Trophoblast cell (in vitro differentiated cells and primary cell): ENCODE measurements at regions not wholly inside any gene's neighbourhood (a gene's known extent, or its start where the extent isn't known, plus 50 kb on each side); places are given as distances from the start of the nearest gene placed in this dataset.
A peak's percentile ranks its signal among the peaks of the same experiment; 100 is the strongest.

Experiments used
- DNase-seq, 2 donors: peaks; one replicate each; pipeline ENCODE4 v3.0.0-alpha.2; 2016
- H2AFZ ChIP-seq: 2 replicates; pipeline ENCODE4 v1.6.1; 2013; ENCODE audit warnings: low read length, moderate library complexity, mild to moderate bottlenecking; ENCODE audit not compliant: insufficient read depth, poor library complexity
- H2AK5ac ChIP-seq: 2 replicates; pipeline ENCODE4 v1.6.1; 2013; ENCODE audit warnings: mild to moderate bottlenecking, low read length
- H2BK120ac ChIP-seq: 2 replicates; pipeline ENCODE4 v1.6.1; 2013; ENCODE audit warnings: low read length, mild to moderate bottlenecking, moderate library complexity; ENCODE audit not compliant: insufficient read depth, poor library complexity
- H2BK12ac ChIP-seq: 2 replicates; pipeline ENCODE4 v1.6.1; 2013; ENCODE audit warnings: mild to moderate bottlenecking, low read length, moderate library complexity
- H2BK5ac ChIP-seq: 2 replicates; pipeline ENCODE4 v1.6.1; 2013; ENCODE audit warnings: low read length, low read depth, moderate library complexity, mild to moderate bottlenecking; ENCODE audit not compliant: poor library complexity
- H3K14ac ChIP-seq: 2 replicates; pipeline ENCODE4 v1.6.1; 2013; ENCODE audit warnings: mild to moderate bottlenecking, low read length
- H3K18ac ChIP-seq: 2 replicates; pipeline ENCODE4 v1.6.1; 2013; ENCODE audit warnings: mild to moderate bottlenecking, low read length
- H3K23ac ChIP-seq: 2 replicates; pipeline ENCODE4 v1.6.1; 2013; ENCODE audit warnings: low read length
- H3K27ac ChIP-seq: 2 replicates; pipeline ENCODE4 v1.5.1; 2013; ENCODE audit warnings: low read depth, mild to moderate bottlenecking, inconsistent platforms, low read length, moderate library complexity
- H3K27me3 ChIP-seq: 2 replicates; pipeline ENCODE4 v1.6.1; 2013; ENCODE audit warnings: inconsistent platforms, mild to moderate bottlenecking, low read length, moderate library complexity; ENCODE audit not compliant: insufficient read depth
- H3K36me3 ChIP-seq, 2 experiments: 1 replicate in 1 of 2; 2 replicates in 1 of 2; pipeline ENCODE4 v1.6.1; 2013; ENCODE audit warnings: low read length in 2 of 2, mild to moderate bottlenecking in 2 of 2, moderate library complexity in 1 of 2; ENCODE audit not compliant: insufficient read depth in 2 of 2, control insufficient read depth in 1 of 2
- H3K4ac ChIP-seq: 2 replicates; pipeline ENCODE4 v1.6.1; 2013; ENCODE audit warnings: low read depth, mild to moderate bottlenecking, low read length, moderate library complexity
- H3K4me1 ChIP-seq, 2 experiments: 1 replicate in 1 of 2; 2 replicates in 1 of 2; pipeline ENCODE4 v1.6.1; 2013; ENCODE audit warnings: low read length in 2 of 2, mild to moderate bottlenecking in 2 of 2, moderate library complexity in 1 of 2; ENCODE audit not compliant: insufficient read depth in 2 of 2, control insufficient read depth in 1 of 2
- H3K4me2 ChIP-seq: 2 replicates; pipeline ENCODE4 v1.6.1; 2013; ENCODE audit warnings: inconsistent platforms, mild to moderate bottlenecking, low read length, moderate library complexity
- H3K4me3 ChIP-seq: 2 replicates; pipeline ENCODE4 v1.5.1; 2013; ENCODE audit warnings: mild to moderate bottlenecking, low read depth, low read length, inconsistent platforms
- H3K79me1 ChIP-seq: one replicate; pipeline ENCODE4 v1.6.1; 2013; ENCODE audit warnings: low read length
- H3K79me2 ChIP-seq: 2 replicates; pipeline ENCODE4 v1.6.1; 2013; ENCODE audit warnings: low read length, mild to moderate bottlenecking; ENCODE audit not compliant: control insufficient read depth, insufficient read depth, poor library complexity
- H3K9ac ChIP-seq: 2 replicates; pipeline ENCODE4 v1.6.1; 2013; ENCODE audit warnings: mild to moderate bottlenecking, low read length
- H3K9me3 ChIP-seq: 2 replicates; pipeline ENCODE4 v1.6.1; 2013; ENCODE audit warnings: low read depth, mild to moderate bottlenecking, control low read depth, inconsistent platforms, low read length; ENCODE audit not compliant: insufficient read depth
- H4K12ac ChIP-seq: 2 replicates; pipeline ENCODE4 v1.6.1; 2013; ENCODE audit warnings: low read depth, mild to moderate bottlenecking, low read length, moderate library complexity
- H4K8ac ChIP-seq: 2 replicates; pipeline ENCODE4 v1.6.1; 2013; ENCODE audit warnings: low read depth, mild to moderate bottlenecking, low read length, moderate library complexity
- H4K91ac ChIP-seq: one replicate; pipeline ENCODE4 v1.6.1; 2013; ENCODE audit warnings: low read depth, mild to moderate bottlenecking, low read length, moderate library complexity
- WGBS: extraction: QIAGEN DNeasy Blood & Tissue Kit; methylation state at CpG from one replicate; pipeline ENCODE4 v1.1.7; 2013; ENCODE audit warnings: missing lambda C conversion rate; ENCODE audit not compliant: insufficient read length, insufficient coverage; ENCODE audit errors: extremely low coverage; 5-methylcytosine and 5-hydroxymethylcytosine counted together

DNA sequence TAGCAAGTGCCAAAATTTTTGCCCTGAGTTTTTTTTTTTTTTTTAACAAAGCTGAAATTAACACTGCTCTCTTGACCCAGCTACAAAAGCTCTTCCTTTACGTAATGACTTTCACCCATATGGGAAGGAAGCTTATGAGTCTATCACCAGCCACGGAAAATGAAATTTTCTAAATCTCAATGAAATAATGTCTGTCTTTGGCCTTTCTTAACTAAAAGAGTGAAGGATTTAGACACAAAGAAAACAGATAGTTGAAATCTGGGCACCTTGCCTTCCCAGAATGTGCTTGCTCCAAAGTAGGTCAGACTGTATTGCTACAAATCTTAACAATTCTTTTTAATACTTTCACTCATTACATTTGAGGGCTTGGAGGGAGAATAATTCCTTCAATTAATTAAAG lies 180.8 kb upstream of the MGAT5 start:
- Histone ChIP-seq H4K8ac (no peak overlapping the region), H3K27ac (no peak overlapping the region), H3K9me3 (peaks cover 5% of the 10 kb centered on the region), H3K27me3 (no peaks in the 10 kb centered on the region), H2BK12ac (no peak overlapping the region), H4K12ac (no peak overlapping the region), H3K14ac (no peak overlapping the region), H3K79me2 (no peaks in the 10 kb centered on the region), H3K23ac (no peak overlapping the region), H3K4me2 (no peak overlapping the region), H3K4ac (no peak overlapping the region), H3K9ac (no peak overlapping the region), H3K4me1 (no peaks in the 10 kb centered on the region), H3K18ac (no peak overlapping the region), H4K91ac (no peak overlapping the region), H3K79me1 (no peaks in the 10 kb centered on the region), H2BK5ac (no peak overlapping the region), H3K36me3 (no peaks in the 10 kb centered on the region), H2AK5ac (no peak overlapping the region), H3K4me3 (no peak overlapping the region), H2BK120ac (no peak overlapping the region), H2AFZ (no peak overlapping the region)
- WGBS: no CpG with 5 or more reads among the region's 2 CpGs
- no peak for DNase-seq

DNA sequence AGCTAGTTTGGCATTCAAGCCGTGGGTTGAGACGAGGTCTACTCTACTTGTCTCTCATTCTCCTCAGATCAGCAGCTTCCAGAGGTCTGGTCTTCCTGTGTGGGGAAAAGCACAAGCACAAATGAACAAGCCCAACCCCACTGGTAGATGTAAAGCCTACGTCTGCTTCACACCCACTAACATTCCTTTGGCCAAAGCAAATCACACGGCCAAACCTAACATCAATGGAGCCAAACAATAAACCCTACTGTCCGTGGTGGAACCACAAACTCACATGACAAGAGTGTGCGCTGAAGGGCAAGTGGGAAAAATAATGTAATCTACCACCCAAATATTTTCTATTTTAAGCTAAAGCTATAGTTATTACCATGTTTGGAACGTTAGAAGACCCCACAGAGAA lies 179.3 kb upstream of the MGAT5 start:
- H3K23ac ChIP-seq: no peak overlapping the region
- no peak overlapping the region for H2BK12ac ChIP-seq
- H3K79me2 ChIP-seq: no peaks in the 10 kb centered on the region
- peaks cover 5% of the 10 kb centered on the region for H3K9me3 ChIP-seq
- no peak overlapping the region for H3K4ac ChIP-seq
- H3K27ac ChIP-seq: no peak overlapping the region
- H2BK5ac ChIP-seq: no peak overlapping the region
- H3K36me3 ChIP-seq: no peaks in the 10 kb centered on the region
- H3K4me1 ChIP-seq: no peaks in the 10 kb centered on the region
- no peak overlapping the region for H3K9ac ChIP-seq
- no peak overlapping the region for H4K91ac ChIP-seq
- no peak for DNase-seq
- H3K4me3 ChIP-seq: no peak overlapping the region
- no peak overlapping the region for H4K8ac ChIP-seq
- H2AK5ac ChIP-seq: no peak overlapping the region
- H3K4me2 ChIP-seq: no peak overlapping the region
- no peaks in the 10 kb centered on the region for H3K79me1 ChIP-seq
- no peak overlapping the region for H2BK120ac ChIP-seq
- H3K27me3 ChIP-seq: no peaks in the 10 kb centered on the region
- WGBS: no CpG with 5 or more reads among the region's 7 CpGs
- H2AFZ ChIP-seq: no peak overlapping the region
- no peak overlapping the region for H3K18ac ChIP-seq
- H4K12ac ChIP-seq: no peak overlapping the region
- H3K14ac ChIP-seq: no peak overlapping the region

DNA sequence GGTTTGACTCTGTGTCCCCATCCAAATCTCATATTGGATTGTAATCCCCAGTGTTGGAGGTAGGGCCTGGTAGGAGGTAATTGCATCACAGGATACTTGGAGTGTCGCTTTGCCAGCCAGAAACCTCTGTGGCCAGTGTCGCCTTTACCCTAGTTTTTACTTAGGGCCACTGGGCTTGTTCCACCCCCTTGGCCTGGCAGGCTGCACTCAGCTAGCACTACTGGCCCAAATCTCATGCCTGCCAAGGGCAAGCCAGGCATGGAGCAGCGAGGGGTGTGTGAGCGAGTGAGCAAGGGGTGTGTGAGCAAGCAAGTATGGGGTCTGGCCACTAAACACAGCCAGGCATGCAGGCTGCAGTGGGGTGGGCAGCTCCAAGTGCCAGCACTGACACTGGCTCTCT lies 178.7 kb upstream of the MGAT5 start:
- WGBS: no CpG with 5 or more reads among the region's 4 CpGs

DNA sequence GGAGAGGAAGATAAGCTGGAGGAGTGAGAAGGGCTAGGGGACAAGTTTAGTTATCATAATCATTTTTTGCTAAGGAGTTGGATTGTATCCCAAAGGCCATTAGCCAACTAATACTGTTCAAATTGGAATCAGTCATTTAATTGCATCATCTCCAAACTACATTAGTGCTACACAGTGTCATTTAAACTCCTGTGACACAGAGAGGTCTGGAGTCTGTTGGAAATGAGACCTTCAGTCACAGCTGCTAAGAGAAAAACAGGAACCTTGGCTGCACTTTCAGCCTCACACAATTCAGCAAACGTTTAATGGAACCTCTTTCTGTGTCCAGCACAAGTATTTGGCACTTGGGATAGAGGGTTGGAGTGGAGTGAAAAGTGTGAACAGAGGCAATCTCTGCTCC lies 175.5 kb upstream of the MGAT5 start:
- Histone ChIP-seq H3K18ac (no peak overlapping the region), H3K79me1 (no peaks in the 10 kb centered on the region), H3K36me3 (no peaks in the 10 kb centered on the region), H3K79me2 (no peaks in the 10 kb centered on the region), H3K4me2 (no peak overlapping the region), H2AK5ac (no peak overlapping the region), H3K4me3 (no peak overlapping the region), H3K27ac (no peak overlapping the region), H2BK5ac (no peak overlapping the region), H3K4me1 (no peaks in the 10 kb centered on the region), H2AFZ (no peak overlapping the region), H3K23ac (no peak overlapping the region), H4K12ac (no peak overlapping the region), H4K8ac (no peak overlapping the region), H3K27me3 (no peaks in the 10 kb centered on the region), H2BK120ac (no peak overlapping the region), H4K91ac (no peak overlapping the region), H3K9ac (no peak overlapping the region), H3K14ac (no peak overlapping the region), H3K9me3 (peaks cover 3% of the 10 kb centered on the region), H3K4ac (no peak overlapping the region), H2BK12ac (no peak overlapping the region)
- no peak for DNase-seq
- WGBS: no CpG with 5 or more reads among the region's 1 CpG

More for the DNA sequence above, 178.7 kb upstream of the MGAT5 start:
- DNase-seq: no peak
- Histone ChIP-seq H3K27ac (no peak overlapping the region), H2AK5ac (no peak overlapping the region), H3K4me3 (peak overlapping the region; percentile 28), H2BK120ac (no peak overlapping the region), H2AFZ (no peak overlapping the region), H3K79me2 (no peaks in the 10 kb centered on the region), H3K79me1 (no peaks in the 10 kb centered on the region), H3K36me3 (no peaks in the 10 kb centered on the region), H2BK5ac (no peak overlapping the region), H3K18ac (no peak overlapping the region), H3K23ac (no peak overlapping the region), H3K9me3 (peaks cover 5% of the 10 kb centered on the region), H3K27me3 (no peaks in the 10 kb centered on the region), H4K8ac (no peak overlapping the region), H3K9ac (no peak overlapping the region), H2BK12ac (no peak overlapping the region), H3K4ac (no peak overlapping the region), H4K91ac (no peak overlapping the region), H3K4me1 (no peaks in the 10 kb centered on the region), H3K14ac (no peak overlapping the region), H3K4me2 (no peak overlapping the region), H4K12ac (no peak overlapping the region)
